Natural killer cell (primary cell): ENCODE measurements at regions not wholly inside any gene's neighbourhood (a gene's known extent, or its start where the extent isn't known, plus 50 kb on each side); places are given as distances from the start of the nearest gene placed in this dataset.

Experiments used
- ATAC-seq, 3 donors: fragments of 150-1000 bp in 2 of 3; fragments of 200-7000 bp in 1 of 3; cut with Tn5 transposase; 1 replicate in 1 of 3; 2 replicates in 2 of 3; pipeline ENCODE4 v1.10.0; 2021; ENCODE audit warnings: mild to moderate bottlenecking in 2 of 3, moderate library complexity in 2 of 3
- DNase-seq, 2 donors: peaks; one replicate each; pipeline versions ENCODE4 v3.0.0 to v3.0.0-alpha.2; 2013 to 2021; ENCODE audit warnings: mixed read lengths in 1 of 2
- H3K27ac ChIP-seq: one replicate; pipeline ENCODE4 v1.5.1; 2013; ENCODE audit warnings: mild to moderate bottlenecking, low read length
- H3K27me3 ChIP-seq: one replicate; pipeline ENCODE4 v1.6.1; 2013; ENCODE audit warnings: low read length; ENCODE audit not compliant: control insufficient read depth, insufficient read depth
- H3K36me3 ChIP-seq: one replicate; pipeline ENCODE4 v1.6.1; 2013; ENCODE audit warnings: low read length; ENCODE audit not compliant: control insufficient read depth, insufficient read depth
- H3K4me1 ChIP-seq: one replicate; pipeline ENCODE4 v1.6.1; 2013; ENCODE audit warnings: low read length; ENCODE audit not compliant: control insufficient read depth, insufficient read depth
- H3K4me3 ChIP-seq: one replicate; pipeline ENCODE4 v1.5.1; 2013; ENCODE audit warnings: low read length
- H3K9me3 ChIP-seq: one replicate; pipeline ENCODE4 v1.6.1; 2013; ENCODE audit warnings: low read length; ENCODE audit not compliant: control insufficient read depth, insufficient read depth
- H3K27ac Mint-ChIP-seq, 2 donors: one replicate each; pipeline ENCODE4 v1.8.0; 2022; ENCODE audit warnings: mild to moderate bottlenecking in 2 of 2, mixed read lengths in 2 of 2, moderate library complexity in 1 of 2
- H3K27me3 Mint-ChIP-seq, 2 donors: one replicate each; pipeline ENCODE4 v1.8.0; 2022; ENCODE audit warnings: low read depth in 2 of 2, mixed read lengths in 2 of 2
- H3K36me3 Mint-ChIP-seq: one replicate; pipeline ENCODE4 v1.8.0; 2022; ENCODE audit warnings: mixed read lengths
- H3K4me1 Mint-ChIP-seq, 2 donors: one replicate each; pipeline ENCODE4 v1.8.0; 2022; ENCODE audit warnings: mixed read lengths in 2 of 2
- H3K4me3 Mint-ChIP-seq: one replicate; pipeline ENCODE4 v1.8.0; 2022; ENCODE audit warnings: mild to moderate bottlenecking, moderate library complexity, mixed read lengths
- H3K9me3 Mint-ChIP-seq, 2 donors: one replicate each; pipeline ENCODE4 v1.8.0; 2022; ENCODE audit warnings: mixed read lengths in 2 of 2
- CTCF ChIP-seq: fragments of 200-600 bp; IDR thresholded peaks from one replicate; pipeline ENCODE4 v1.8.0; 2022; ENCODE audit warnings: antibody characterized with exemption
- WGBS: methylation state at CpG from one replicate; pipeline ENCODE4 v1.1.7; 2013; ENCODE audit warnings: missing lambda C conversion rate; ENCODE audit not compliant: insufficient coverage; 5-methylcytosine and 5-hydroxymethylcytosine counted together
- intact Hi-C: fragments of 100-400 bp; cut with micrococcal nuclease; formaldehyde crosslinking; loops from one replicate; pipeline ENCODE4 v1.14.2; 2022

- Mint-ChIP-seq H3K36me3 (no peaks in the 10 kb centered on the region), H3K4me1 (no peaks in the 10 kb centered on the region), H3K4me3 (no peak overlapping the region), H3K27me3 (peaks cover 5 to 10% of the 10 kb centered on the region in 2 donors), H3K27ac (no peak overlapping the region), H3K9me3 (no peaks in the 10 kb centered on the region)
- intact Hi-C loops: no loop called here
- no peak for TF ChIP-seq CTCF
- H3K36me3 ChIP-seq: no peaks in the 10 kb centered on the region
- H3K4me3 ChIP-seq: no peak overlapping the region
- 96% methylated on average over 11 of the region's 12 CpGs for WGBS
- H3K9me3 ChIP-seq: no peaks in the 10 kb centered on the region
- ATAC-seq (no peak), DNase-seq (no peak)
- H3K4me1 ChIP-seq: no peaks in the 10 kb centered on the region
- no peaks in the 10 kb centered on the region for H3K27me3 ChIP-seq
- H3K27ac ChIP-seq: no peak overlapping the region
Observed at GRCh38 chr21:34311561-34312330, 52.1 kb upstream of the KCNE2 start.

GRCh38 chr21:34313116-34313515, 50.7 kb upstream of the KCNE2 start:
- no peak overlapping the region for H3K4me3 Mint-ChIP-seq

More at GRCh38 chr21:34313116-34313515, 50.7 kb upstream of the KCNE2 start:
- 73% methylated on average over 1 of the region's 1 CpG for WGBS
- Mint-ChIP-seq H3K27me3 (peaks cover 10 to 11% of the 10 kb centered on the region in 2 donors), H3K36me3 (no peaks in the 10 kb centered on the region), H3K9me3 (no peaks in the 10 kb centered on the region), H3K27ac (no peak overlapping the region), H3K4me1 (no peaks in the 10 kb centered on the region)
- Histone ChIP-seq H3K27me3 (no peaks in the 10 kb centered on the region), H3K9me3 (no peaks in the 10 kb centered on the region), H3K27ac (no peak overlapping the region), H3K36me3 (no peaks in the 10 kb centered on the region), H3K4me3 (no peak overlapping the region), H3K4me1 (no peaks in the 10 kb centered on the region)
- DNase-seq: no peak
- no peak for TF ChIP-seq CTCF
- ATAC-seq: no peak
- intact Hi-C loops: no loop called here
